NAMALWA (cell line): ENCODE measurements at regions not wholly inside any gene's neighbourhood (a gene's known extent, or its start where the extent isn't known, plus 50 kb on each side); places are given as distances from the start of the nearest gene placed in this dataset.

Source experiments
- DNase-seq: peaks from one replicate; pipeline ENCODE4 v3.0.0-alpha.2; 2015; ENCODE audit warnings: low spot score

DNA sequence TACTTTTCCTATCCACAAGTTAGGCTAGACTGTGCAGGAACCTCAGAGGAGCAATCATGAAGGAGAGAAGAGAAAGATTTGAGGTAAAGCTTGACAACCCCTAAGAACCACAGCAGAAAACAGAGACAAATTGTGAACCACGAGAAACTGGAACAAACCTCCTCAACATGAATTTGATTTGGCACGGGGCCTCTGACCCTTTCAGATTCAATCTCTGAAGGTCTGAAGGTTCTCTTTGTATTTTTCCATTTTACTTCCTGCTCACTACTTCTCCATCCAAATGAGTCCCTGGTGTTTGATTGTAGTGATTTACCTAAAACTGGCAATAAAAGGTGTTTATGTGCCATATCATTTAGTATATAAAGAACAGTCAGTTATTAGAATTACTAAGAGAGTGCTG, 126.1 kb upstream of the STXBP5 start:
- no peak for DNase-seq

DNA sequence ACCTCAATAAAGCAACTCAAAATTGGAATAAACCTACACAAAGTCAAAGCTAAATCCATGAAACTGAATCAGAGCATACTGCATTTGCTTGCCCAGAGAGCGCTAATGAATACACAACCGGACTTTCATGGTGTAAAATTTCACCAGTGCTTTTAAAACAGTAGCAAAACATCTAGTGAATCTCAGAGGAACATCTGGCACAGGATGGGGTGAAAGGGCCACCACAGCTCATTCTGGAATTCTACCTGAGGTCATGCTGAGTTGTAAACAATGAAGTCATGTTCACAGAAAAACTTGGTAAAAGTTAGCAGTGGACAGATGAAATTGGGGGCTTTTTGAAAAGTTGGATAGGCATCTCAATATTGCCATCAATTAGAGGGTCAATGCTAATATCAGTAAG, 125.6 kb upstream of the STXBP5 start:
- DNase-seq: no peak

DNA sequence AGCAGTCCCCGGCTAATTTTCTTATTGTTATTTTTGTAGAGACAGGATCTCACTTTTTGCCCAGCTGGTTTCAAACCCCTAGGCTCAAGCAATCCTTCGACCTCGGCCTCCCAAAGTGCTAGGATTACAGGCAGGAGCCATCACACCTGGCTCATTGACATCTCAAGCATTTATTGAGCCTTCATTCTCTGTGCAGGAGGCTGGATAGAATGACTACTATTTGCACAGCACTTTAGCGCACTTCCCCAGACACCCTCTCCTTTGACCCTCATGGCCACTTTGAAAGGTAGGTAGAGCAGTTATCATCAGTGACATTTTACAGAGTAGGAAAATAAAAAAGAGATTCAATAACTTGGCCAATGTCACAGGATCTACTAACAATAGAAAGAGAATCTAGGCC, 124.0 kb upstream of the STXBP5 start:
- DNase-seq: no peak

DNA sequence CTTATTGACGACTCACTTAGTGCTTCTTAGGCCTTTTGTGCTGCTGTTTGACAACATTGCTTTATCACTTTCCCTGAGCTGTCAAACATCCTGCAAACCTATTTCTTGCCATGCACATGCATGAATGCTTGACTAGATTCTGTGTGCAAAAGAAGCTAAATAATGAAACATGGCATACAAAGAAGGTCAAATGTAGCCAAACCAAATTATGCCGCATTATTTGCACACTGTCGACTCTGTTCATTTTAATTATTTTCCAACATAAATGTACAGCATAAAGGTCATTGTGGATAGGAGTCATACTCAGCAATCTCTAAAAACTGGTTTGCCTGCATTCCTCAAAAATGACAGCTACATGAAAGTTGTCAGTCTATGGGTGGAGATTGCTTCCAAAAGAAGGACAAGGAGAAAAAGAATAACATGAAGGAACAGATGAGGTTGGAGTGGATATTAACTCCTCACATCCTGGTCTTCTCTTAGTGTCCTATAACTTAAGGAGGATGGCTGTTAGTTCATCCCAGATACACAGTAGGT, 123.1 kb upstream of the STXBP5 start:
- DNase-seq: no peak

DNA sequence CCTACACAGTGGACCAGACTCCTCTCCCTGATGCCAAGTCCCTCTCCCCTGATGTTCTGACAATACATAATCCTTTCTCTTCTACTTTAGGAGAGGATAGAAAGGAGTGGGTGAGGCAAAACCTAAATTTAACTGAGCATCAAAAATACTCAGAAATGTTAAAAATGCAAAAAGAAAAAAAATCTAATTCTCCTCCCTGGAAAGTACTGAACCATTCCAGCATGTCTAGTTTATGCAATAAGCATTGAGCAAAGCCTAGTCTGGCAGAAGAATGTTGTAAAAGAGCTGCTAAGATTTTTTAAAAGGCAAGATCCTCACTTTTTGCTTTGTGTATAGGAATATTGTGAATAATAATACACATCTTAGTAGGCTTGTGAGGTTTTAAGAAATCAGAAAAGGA, 116.6 kb upstream of the STXBP5 start:
- no peak for DNase-seq

DNA sequence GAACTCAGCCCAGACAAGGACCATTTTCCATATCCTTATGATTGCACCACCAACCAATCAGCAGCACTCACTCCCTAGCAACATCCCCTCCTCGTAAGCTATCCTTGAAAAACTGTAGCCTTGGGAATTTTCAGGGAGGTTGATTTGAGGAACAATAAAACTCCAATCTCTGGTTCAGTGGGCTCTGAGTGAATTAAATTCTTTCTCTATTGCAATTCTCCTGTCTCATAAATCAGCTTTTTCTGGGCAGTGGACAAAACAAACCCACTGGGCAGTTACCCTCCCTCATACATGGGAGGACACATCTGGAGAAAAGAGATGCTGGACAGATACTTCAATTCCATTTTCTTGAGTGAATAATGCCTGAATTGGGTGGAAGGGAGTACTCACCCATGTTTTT, 115.4 kb upstream of the STXBP5 start:
- no peak for DNase-seq

DNA sequence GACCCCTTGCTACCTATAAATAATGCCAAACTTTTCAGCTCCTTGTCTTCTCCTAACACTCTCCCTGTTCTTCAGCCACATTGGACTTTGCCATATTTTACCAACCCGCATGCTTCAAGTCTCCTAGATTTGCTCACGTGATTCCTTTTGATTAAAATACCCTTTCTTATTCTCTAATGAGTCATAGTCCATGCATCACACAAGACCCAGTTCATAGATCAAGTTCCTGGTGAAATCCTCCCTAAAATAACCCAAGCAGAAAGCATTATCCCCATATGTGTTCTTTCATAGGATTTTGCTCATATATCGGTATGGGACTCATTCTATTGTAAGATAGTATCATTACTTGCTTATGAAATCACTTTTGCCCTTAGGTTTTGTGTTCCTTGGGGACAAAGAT, 108.9 kb upstream of the STXBP5 start:
- no peak for DNase-seq

DNA sequence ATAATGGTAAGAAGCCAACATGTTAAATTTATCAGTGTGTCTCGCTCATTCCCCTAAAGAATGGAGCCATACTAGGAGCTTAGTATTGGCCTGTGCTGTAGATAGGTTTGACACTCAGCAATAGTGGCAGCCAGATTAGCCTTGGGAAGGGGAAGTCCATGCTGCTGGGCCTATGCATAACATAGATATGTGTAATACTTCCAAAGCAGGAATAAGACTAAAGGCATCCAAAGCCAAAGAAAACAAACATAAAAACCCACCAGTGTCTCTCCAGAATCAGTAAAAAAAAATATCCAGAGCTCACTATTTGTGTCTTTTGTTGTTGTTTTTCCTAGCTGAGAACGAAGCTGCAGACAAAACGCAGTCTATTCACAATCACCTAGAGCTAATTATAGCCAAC, 104.2 kb upstream of the STXBP5 start:
- DNase-seq: no peak

DNA sequence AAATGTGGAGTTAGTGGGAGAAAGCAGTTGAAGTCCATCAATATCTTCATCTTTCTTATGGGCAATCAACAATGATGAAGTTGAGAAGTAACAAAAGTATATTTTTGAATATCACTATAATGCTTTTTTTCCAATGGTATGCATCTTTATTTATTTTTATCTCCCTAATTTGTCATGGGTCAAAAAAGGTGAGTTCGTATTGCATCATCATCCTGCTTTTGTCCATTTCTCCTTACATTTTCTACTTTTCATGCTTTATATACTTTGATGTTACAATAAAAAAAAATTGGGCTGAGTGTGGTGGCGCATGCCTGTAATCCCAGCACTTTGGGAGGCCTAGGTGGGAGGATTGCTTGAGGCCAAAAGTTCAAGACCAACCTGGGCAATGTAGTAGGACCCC, 101.2 kb upstream of the STXBP5 start:
- DNase-seq: no peak

DNA sequence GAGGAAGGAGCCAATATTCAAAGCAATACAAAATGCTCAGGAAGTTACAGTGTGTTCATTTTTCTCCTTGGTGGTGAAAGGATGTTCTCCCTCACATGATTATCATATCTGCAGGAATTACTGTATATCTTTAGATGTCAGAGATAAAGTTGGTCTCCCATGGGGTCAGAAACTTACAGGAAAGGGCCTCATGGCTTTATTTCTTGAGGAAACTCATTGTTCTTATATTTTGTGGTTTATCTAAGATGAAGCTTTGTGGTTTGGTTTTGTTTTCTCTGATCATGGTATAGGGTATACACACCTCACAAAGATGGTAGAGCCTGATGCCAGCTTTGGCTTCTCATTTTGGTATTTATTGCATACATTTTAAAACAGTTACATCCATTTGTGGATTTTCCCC, 100.5 kb upstream of the STXBP5 start:
- no peak for DNase-seq

DNA sequence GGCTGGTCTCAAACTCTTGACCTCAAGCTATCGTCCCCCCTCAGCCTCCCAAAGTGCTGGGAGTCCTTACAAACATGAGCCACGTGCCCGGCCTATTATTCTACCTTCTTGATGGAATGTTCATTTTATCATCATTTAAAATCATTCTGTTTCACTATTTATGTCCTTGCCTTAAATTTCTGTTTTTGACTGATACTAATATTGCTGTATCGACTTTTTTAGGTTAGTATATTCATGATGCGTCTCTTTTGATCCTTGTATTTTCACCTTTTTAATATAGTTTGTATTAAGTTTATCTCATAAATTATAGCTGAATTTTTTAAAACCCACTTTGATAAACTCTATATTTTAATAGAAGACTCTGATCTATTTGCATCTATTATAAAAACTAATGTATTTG, 98.4 kb upstream of the STXBP5 start:
- DNase-seq: no peak

DNA sequence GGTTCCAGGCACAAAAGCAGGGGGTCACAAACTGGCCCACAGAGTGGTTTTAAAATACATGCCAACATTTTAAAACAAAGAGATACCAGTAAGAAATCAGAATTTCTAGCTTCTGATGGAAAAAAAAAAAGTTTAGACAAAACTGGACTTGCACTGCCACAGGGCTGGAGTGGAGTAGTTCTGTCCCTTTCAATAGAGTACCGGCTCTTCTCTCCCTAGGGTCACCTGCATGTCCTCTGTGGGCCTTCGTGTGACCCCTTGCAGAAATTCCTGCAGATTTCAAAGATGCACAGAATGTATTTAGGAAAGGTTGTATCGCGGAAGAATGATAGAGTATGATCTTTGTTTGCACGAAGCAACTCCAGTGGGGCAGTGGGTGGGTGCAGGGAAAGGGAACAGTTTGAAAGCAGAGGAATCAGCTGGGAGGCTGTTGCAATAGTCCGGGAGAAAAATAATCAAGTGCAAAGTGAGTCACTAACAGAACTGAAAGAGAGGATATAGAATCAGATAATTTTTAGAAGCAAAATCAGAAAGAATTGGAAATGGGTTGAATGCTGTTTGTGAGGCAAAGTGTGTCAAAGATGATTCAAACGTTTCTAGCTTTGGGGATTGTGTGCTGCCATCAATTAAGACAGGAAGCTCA, 97.3 kb upstream of the STXBP5 start:
- no peak for DNase-seq

DNA sequence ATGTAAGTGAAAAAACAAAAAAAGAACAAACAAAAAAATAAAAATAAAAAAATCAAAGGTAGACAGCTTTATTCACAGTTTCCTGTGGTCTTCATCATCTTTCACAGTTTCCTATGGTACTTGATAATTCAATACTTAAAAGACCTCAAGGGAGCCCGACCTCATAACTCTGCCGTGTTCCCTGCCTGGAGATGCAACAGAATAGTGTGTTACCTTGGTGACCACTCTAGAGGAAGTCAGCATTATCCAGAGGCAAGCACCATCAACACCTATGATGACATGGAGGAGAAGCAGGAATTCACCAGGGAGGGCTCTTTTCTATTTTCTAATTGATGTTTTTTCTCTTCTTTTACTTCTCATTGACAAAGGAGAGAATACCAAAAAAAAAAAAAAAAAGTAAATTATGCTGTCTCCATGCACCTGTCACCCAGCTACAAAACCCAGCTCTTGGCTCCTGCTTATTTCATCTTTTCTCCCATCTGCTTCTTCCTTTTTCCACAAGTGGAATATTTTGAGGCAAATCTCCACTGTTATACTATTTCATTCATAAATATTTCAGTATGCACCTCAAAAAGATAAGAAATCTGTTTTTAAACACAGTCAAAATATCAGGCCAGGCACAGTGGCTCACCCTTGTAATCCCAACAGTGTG, 95.8 kb upstream of the STXBP5 start:
- no peak for DNase-seq

DNA sequence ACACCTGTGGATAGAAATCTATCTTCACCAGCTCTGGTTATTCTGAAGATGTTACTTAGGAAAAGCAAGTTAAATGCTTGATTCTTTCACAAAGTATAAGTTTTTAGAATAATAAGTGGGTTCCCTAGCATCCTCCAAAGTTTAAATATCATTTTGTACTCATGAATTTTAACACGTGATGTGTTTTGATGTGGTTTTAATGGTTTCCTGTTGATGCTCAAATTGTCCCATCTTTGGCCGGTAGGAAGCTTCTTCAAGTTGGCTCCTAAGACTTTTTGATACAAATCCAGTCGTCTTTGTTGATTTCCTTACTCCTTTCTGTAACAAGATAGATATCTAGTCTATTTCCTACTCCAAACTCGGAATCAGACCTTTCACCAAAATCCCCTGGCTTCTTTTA, 94.5 kb upstream of the STXBP5 start:
- peak; percentile 7 for DNase-seq

DNA sequence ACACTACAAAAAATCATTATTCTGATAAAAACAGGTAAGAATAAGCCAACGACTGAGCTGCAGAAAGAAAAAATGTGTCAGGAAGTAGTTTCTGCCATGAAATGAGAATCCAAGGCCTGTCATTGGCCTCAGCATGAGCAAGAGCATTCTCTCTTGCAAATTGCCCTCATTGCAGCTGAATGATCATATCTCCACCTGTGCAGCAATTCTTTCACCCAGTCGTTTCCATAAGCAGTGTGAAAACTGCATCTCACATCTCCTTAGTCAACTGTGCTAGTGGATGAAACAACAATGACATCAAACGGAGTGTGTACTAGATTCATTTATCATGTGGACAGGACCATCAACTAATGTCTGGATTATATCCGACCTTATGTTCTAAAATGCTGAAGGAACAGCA, 88.2 kb upstream of the STXBP5 start:
- DNase-seq: no peak

DNA sequence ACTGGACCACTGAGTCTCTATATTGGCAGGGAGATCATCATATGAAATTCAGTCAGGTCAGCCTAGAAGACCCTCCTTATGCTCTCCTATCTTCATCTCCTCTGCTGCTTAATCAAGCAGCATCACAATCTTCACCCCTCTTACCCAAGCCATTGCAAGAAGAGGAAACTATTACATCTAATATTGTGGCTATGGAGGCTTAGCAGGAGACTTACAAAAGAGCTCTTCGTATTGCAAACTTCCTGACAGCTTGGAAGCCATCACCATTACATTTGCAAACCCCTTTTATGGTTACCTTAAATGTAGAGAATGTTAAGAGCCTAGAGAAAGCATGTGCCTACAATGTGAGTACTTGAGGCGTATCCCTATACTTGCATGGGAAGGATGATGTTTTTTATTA, 87.2 kb upstream of the STXBP5 start:
- DNase-seq: no peak

DNA sequence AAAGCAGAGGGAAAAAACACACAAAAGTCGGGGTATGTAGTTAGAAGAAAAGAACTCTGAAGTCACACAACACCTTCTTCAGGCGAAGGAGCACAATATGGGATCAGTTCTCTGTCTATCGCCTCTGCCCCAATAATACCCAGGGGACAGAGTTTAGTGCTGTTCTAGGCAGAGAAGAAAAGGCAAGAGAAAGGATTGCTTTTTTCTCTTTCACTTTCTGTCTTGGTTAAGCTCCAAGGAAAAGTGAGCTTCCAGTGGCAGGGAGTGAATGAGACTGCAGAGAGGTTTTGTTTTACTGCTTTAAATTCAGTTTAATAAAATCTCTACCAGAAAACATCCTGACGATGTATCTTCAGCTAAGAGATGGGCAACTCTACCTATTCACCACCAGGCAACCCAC, 86.6 kb upstream of the STXBP5 start:
- DNase-seq: no peak

DNA sequence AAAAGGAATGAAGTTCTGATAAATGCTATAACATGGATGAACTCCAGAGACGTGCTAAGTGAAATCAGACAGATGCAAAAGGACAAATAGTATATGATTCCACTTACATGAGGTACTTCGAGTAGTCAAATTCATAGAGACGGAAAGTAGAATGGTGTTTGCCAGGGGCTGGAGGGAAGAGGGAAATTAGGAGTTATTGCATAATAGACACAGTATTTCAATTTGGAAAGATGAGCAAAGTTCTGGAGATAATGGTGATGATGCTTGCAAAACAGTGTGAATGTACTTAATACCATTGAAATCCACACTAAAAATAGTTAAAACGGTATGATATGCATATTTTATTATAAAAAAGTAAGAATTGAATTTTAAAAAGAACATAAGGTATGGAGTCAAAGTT, 84.9 kb upstream of the STXBP5 start:
- DNase-seq: no peak

DNA sequence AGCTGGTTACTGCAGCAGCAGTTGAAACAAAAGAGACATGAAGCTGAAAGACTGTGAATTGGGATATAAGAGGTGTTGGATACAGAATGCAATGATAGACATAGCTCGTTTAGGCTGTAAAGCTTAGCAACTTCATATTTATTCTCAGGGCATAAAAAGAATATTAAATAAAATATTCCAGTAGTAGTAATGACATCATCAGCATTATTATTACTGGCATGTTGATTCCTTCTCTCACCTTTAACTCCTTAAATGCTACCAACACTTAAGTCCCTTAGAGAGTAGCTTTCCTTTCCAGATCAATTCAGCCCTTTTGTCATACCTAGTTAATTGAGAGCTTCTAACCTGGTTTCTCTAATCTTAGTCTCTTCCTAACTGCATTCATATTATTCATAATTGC, 81.4 kb upstream of the STXBP5 start:
- DNase-seq: no peak

DNA sequence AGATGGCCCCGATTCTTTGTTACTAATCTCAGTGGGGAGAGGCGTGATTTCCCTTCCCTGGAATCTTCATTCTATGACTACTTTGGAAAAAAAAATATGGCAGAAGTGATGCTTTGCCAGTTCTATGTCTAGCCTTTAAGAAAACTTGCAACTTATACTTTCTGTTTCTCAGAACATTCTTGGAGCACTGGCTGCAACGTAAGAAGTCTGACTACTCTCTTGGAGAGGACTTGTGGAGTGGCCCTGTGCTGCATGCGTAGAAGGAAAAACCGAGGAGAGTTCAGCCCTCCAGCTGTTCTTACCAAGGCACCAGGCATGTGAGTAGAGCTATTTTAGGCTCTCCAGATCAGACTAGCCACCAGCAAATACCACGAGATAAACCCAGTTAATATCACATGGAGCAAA, 77.6 kb upstream of the STXBP5 start:
- DNase-seq: no peak

DNA sequence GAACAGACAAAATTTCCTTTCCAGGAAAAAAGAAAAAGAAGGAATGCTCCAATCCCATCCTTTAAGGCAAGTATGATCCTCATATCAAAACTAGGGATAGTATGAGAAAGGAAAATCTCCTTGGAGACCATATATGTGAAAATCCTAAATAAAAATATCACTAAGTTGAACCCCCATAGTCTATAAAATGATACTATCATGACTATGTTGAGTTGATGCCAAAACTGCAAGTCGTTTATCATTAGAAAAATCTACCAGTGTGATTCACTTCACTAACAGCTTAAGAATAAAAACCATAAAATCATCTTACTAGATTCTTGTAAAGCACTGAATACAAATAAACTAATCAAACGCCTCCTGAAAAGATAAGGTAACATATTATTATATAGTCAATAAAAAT, 76.6 kb upstream of the STXBP5 start:
- no peak for DNase-seq

DNA sequence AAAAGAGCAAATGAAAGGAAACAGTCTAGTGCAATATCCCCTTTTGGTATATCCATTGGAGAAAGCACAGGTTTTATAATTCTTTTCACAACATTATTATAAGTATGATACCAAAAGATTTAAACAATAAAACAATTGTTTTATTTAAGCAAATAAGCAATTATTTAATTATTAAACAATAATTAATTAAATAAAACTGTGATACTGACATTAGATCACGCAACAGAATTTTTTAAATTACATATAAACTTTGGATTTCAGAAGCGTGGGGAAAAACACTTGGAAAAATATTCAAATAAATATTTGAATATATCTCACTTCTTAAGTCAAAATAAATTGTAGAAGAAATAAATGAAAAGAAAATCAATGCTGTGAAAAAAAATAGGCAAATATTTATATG, 76.2 kb upstream of the STXBP5 start:
- DNase-seq: no peak

DNA sequence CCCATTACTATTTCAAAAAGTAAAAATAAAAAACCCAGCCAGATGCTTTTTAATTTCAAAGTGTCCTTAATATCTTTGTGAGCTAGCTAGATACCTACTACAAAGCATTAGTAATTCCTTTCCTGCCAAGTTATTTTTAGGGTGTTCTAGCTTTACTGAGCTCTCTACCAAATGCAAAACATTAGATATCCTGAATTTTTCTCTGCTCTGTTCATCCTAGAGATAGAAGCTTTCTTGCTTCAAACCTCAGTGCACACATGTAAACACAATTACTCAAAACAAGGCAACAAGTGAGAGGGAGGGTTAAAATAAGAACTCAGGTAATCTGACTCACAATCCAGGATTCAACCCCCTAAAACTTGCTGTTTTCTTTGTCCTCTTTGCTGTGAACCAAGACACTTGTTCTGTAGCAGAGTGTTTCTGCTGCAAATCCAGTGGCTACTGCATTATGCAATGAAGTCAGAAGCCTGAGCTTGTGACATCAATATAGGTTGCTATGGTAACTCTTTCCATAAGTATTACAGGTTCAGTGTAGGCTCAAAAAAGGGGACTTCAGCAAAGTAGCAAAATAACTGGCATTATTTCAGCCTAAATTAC, 72.6 kb upstream of the STXBP5 start:
- DNase-seq: no peak

DNA sequence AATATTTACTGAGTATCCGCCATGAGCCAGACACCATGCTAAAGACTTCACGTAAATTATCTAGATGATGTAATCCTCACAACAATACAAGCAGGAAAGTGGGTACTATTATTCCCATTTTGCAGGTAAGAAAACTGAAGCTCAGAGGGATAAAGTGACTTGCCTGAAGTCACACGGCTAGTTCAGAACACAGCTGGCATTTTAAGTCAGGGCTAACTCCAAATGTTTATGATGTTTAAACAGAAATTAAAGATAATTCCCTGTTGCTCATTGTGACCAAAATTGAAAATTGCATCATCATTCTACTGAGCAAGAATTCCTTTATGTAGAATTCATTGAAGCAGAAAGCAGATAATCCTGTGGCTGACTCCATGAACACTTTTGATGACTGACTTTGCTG, 71.3 kb upstream of the STXBP5 start:
- DNase-seq: no peak
